Transverse colon (tissue), 4 donors: ENCODE measurements at regions not wholly inside any gene's neighbourhood (a gene's known extent, or its start where the extent isn't known, plus 50 kb on each side); places are given as distances from the start of the nearest gene placed in this dataset.

Experiments
- DNase-seq: peaks from one replicate; pipeline ENCODE4 v3.0.0-alpha.2; 2019
- H3K27ac ChIP-seq, 4 donors: fragments of 200-600 bp; sonication (generic); 2 replicates each; pipeline ENCODE4 v1.5.1; 2016 to 2018; ENCODE audit warnings: inconsistent platforms in 4 of 4
- H3K27me3 ChIP-seq: fragments of 200-600 bp; sonication (generic); 2 replicates; pipeline ENCODE4 v1.5.1; 2017; ENCODE audit warnings: inconsistent platforms
- H3K36me3 ChIP-seq, 4 donors: fragments of 200-600 bp; sonication (generic); 2 replicates each; pipeline ENCODE4 v1.5.1; 2017 to 2019; ENCODE audit warnings: inconsistent platforms in 4 of 4
- H3K4me1 ChIP-seq, 4 donors: fragments of 200-600 bp; sonication (generic); 2 replicates each; pipeline ENCODE4 v1.5.1; 2017 to 2020; ENCODE audit warnings: inconsistent platforms in 4 of 4
- H3K4me3 ChIP-seq, 4 donors: fragments of 200-600 bp; sonication (generic); 1 replicate in 1 of 4; 2 replicates in 3 of 4; pipeline versions ENCODE4 v1.5.1 to v1.6.1; 2017 to 2019; ENCODE audit warnings: inconsistent platforms in 4 of 4
- H3K9me3 ChIP-seq, 2 donors: fragments of 200-600 bp; sonication (generic); 2 replicates each; pipeline ENCODE4 v1.5.1; 2017 to 2019; ENCODE audit warnings: inconsistent platforms in 2 of 2
- EP300 ChIP-seq: sonication (generic); formaldehyde crosslinking; IDR thresholded peaks from one replicate; pipeline ENCODE4 v1.6.1; 2017; ENCODE audit warnings: antibody characterized with exemption, low read depth
- POLR2A ChIP-seq: fragments of 450-650 bp; IDR thresholded peaks from one replicate; pipeline ENCODE4 v1.6.1; 2016; ENCODE audit warnings: antibody characterized with exemption, mild to moderate bottlenecking, moderate library complexity
- POLR2AphosphoS5 ChIP-seq, 3 donors: sonication (generic); formaldehyde crosslinking; IDR thresholded peaks; one replicate each; pipeline ENCODE4 v1.6.1; 2016; ENCODE audit warnings: antibody characterized with exemption in 3 of 3
- WGBS, 2 donors: methylation state at CpG; one replicate each; pipeline ENCODE4 v1.1.5; 2018; ENCODE audit warnings: low coverage in 1 of 2; 5-methylcytosine and 5-hydroxymethylcytosine counted together
- in situ Hi-C, 4 donors: fragments of 200-750 bp; cut with MboI; loops; one replicate each; pipeline versions ENCODE4 v1.15.0 to v1.15.1; 2017; ENCODE audit warnings: low sequenced_read_pairs in 3 of 4, low pct_ligation_motif_present in 1 of 4, low pct_unique_long_range_greater_than_20kb in 1 of 4
- intact Hi-C: fragments of 100-400 bp; cut with DNase I; formaldehyde crosslinking; loops from one replicate; pipeline ENCODE4 v1.15.1; 2023; ENCODE audit warnings: low total_unique reads
- TF ChIP-seq, protein P1 (sequence below), 5 experiments: fragments of 200-600 bp in 3 of 5; fragments of 450-650 bp in 2 of 5; sonication (generic) in 3 of 5; IDR thresholded peaks; 1 replicate in 2 of 5; 2 replicates in 3 of 5; pipeline ENCODE4 v1.5.1; 2016 to 2017; ENCODE audit warnings: antibody characterized with exemption in 5 of 5, inconsistent platforms in 3 of 5, mild to moderate bottlenecking in 2 of 5, moderate library complexity in 1 of 5

DNA sequence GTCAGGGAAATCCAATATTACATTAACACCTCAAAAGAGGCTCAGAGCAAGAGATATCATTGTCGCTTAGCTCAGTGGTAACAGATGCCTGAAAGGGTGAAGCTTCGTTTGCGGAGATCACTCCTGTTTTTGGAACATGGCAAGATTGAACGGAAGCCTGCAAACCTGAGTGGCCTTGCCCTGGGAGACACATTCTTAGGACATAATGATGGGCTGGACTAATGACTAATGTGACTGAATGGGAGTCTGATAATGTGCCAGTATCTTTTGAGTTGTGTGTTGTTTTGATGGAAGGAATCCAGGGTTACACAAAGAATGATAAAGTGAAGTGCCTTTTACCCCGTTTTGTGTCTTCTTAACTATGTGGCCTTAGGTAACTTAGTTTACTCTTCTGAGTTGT lies 109.3 kb upstream of the IFNG-AS1 start:
- H3K27me3 ChIP-seq, result no peaks in the 10 kb centered on the region
- H3K9me3 ChIP-seq, result no peaks in the 10 kb centered on the region
- intact Hi-C loops (loop anchor here (2.0 kb wide), 1 partner anchor 61 kb away; no protein-coding TSS in a partner anchor), in situ Hi-C loops (no loop called here)
- 89 to 94% methylated on average over 3 to 5 of the region's 5 CpGs for WGBS, 2 donors
- no peaks in the 10 kb centered on the region for H3K4me1 ChIP-seq
- no peak for DNase-seq
- H3K36me3 ChIP-seq, result no peaks in the 10 kb centered on the region
- H3K27ac ChIP-seq, result no peak overlapping the region
- no peak for TF ChIP-seq POLR2A
- TF ChIP-seq POLR2AphosphoS5 (IDR thresholded peaks at IDR 0.05), result no peak
- TF ChIP-seq EP300, result no peak
- no peak overlapping the region for H3K4me3 ChIP-seq

DNA sequence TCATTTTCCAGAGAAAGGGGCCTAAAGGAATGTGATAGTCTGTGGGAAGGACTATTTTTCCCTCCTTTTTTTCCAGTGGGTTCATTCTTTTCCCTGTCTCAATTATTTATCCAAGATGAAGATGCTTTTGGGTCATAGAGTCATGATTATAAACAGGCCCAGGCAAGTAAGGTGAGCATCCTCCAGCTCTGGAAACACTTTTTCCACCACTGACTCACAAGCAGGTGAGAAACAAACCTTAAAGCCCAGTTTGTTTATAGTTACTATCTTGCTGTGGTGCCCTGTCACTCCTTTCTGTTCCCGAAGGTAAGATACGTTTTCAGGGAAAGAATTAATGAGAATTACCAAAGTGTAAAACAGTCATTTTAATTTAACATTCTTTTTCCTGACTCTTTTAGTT lies 107.7 kb upstream of the IFNG-AS1 start:
- no peak overlapping the region for H3K27ac ChIP-seq
- WGBS, 2 donors, result 84 to 92% methylated on average over 2 of the region's 2 CpGs
- H3K9me3 ChIP-seq, result no peaks in the 10 kb centered on the region
- H3K36me3 ChIP-seq, result no peaks in the 10 kb centered on the region
- in situ Hi-C loops (no loop called here), intact Hi-C loops (loop anchor here (2.0 kb wide), 1 partner anchor 63 kb away; no protein-coding TSS in a partner anchor)
- H3K4me3 ChIP-seq, result no peak overlapping the region
- no peak for DNase-seq
- H3K27me3 ChIP-seq, result no peaks in the 10 kb centered on the region
- H3K4me1 ChIP-seq, result no peaks in the 10 kb centered on the region
- no peak for TF ChIP-seq POLR2A
- no peak for TF ChIP-seq EP300
- TF ChIP-seq, protein P1, sequence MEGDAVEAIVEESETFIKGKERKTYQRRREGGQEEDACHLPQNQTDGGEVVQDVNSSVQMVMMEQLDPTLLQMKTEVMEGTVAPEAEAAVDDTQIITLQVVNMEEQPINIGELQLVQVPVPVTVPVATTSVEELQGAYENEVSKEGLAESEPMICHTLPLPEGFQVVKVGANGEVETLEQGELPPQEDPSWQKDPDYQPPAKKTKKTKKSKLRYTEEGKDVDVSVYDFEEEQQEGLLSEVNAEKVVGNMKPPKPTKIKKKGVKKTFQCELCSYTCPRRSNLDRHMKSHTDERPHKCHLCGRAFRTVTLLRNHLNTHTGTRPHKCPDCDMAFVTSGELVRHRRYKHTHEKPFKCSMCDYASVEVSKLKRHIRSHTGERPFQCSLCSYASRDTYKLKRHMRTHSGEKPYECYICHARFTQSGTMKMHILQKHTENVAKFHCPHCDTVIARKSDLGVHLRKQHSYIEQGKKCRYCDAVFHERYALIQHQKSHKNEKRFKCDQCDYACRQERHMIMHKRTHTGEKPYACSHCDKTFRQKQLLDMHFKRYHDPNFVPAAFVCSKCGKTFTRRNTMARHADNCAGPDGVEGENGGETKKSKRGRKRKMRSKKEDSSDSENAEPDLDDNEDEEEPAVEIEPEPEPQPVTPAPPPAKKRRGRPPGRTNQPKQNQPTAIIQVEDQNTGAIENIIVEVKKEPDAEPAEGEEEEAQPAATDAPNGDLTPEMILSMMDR (IDR thresholded peaks at IDR 0.05), result no peak
- TF ChIP-seq POLR2AphosphoS5 (IDR thresholded peaks at IDR 0.05), result no peak

DNA sequence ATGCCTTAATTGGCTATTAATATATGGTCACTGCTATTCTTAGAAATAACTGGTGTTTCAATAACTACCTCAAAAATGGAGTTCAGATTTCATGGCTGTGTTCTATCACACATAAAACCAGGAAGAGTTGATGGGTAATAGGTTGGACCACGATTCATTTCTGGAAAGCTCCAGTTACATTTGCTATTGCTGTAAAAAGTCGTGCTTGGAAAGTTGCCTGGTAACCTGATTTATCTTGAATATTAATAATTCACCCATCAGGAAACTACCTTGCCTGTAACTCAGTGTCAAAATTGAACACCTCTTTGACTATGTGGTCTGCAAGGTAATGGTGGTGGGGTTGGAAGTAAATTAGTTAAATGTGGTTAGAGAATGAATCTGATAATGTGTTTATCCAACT lies 104.7 kb upstream of the IFNG-AS1 start:
- 49% methylated on average over 2 of the region's 2 CpGs; no CpG with 5 or more reads in 1 of the 2 donors for WGBS, 2 donors

DNA sequence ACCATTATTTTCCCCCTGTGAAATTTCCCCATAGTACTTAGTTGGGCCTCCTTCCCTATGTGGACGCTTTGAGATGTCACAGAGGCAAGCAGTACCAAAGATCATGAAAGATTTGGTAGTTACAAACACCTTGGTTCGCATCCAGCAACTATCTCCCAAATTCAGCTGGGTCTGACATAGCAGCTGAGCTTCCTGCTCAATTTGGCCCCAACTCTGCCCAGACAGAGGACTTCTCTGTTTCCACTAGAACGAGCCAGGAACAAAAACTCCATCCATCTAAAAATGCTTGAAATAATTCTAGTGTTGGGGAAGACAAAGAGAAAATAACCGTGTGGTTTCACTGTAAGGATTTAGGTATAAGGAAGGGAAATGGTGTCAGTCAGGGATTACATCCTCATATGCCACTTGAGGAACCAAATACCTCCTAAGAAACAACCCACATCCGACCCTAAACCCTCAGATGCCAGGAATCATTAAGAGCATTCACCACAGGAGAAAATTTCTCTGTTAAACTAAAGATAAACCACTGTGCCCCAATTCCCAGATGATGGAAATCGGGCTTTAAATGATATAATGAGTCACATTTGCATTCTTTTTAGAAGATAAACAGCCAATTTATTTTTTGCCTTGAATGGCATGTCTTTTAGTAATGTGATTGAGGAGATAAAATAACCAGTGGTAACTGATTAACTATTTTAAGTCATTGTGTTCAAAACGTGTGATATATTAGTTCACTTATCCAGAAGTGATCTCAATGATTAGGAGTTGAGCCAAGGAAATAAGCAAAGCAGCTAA lies 103.7 kb upstream of the IFNG-AS1 start:
- no peak for TF ChIP-seq POLR2A
- TF ChIP-seq, protein P1 (IDR thresholded peaks at IDR 0.05), result no peak
- no peak for TF ChIP-seq EP300
- TF ChIP-seq POLR2AphosphoS5 (IDR thresholded peaks at IDR 0.05), result no peak
- H3K4me3 ChIP-seq, result no peak overlapping the region
- DNase-seq, result no peak
- H3K4me1 ChIP-seq, result no peaks in the 10 kb centered on the region
- no peaks in the 10 kb centered on the region for H3K36me3 ChIP-seq
- no peaks in the 10 kb centered on the region for H3K27me3 ChIP-seq
- in situ Hi-C loops (no loop called here), intact Hi-C loops (no loop called here)
- 40 to 54% methylated on average over 5 to 7 of the region's 7 CpGs for WGBS, 2 donors
- H3K9me3 ChIP-seq, result no peaks in the 10 kb centered on the region
- H3K27ac ChIP-seq, result no peak overlapping the region

More for the DNA sequence above, 104.7 kb upstream of the IFNG-AS1 start:
- in situ Hi-C loops (no loop called here), intact Hi-C loops (no loop called here)
- no peak for DNase-seq
- Histone ChIP-seq H3K36me3 (no peaks in the 10 kb centered on the region), H3K27me3 (no peaks in the 10 kb centered on the region), H3K9me3 (no peaks in the 10 kb centered on the region), H3K27ac (no peak overlapping the region), H3K4me1 (no peaks in the 10 kb centered on the region), H3K4me3 (no peak overlapping the region)
- no peak for TF ChIP-seq POLR2A
- no peak for TF ChIP-seq EP300
- no peak for TF ChIP-seq POLR2AphosphoS5 (IDR thresholded peaks at IDR 0.05)
- TF ChIP-seq, protein P1 (IDR thresholded peaks at IDR 0.05), result no peak
